A673 (cell line): ENCODE measurements at regions not wholly inside any gene's neighbourhood (a gene's known extent, or its start where the extent isn't known, plus 50 kb on each side); places are given as distances from the start of the nearest gene placed in this dataset.

Experiments
- CTCF ChIP-seq: fragments of 300-800, 200-600 bp; sonication (generic); conservative IDR thresholded peaks from 2 replicates; pipeline ENCODE4 v1.5.1; 2017; ENCODE audit warnings: low read depth, mild to moderate bottlenecking, antibody characterized with exemption, low read length, moderate library complexity, mixed read lengths
- EZH2 ChIP-seq: fragments of 200-600 bp; sonication (generic); IDR thresholded peaks from 2 replicates; pipeline ENCODE4 v1.6.1; 2017; ENCODE audit warnings: borderline replicate concordance, low read depth, mild to moderate bottlenecking, mixed read lengths, antibody characterized with exemption, low read length; ENCODE audit not compliant: poor library complexity, severe bottlenecking

- TF ChIP-seq CTCF = no peak
- TF ChIP-seq EZH2 = no peak
These were observed 125.3 kb downstream of the VPREB1 start for GRCh38 chr22:22369964-22370270.
